Ishikawa (cell line): ENCODE measurements at regions not wholly inside any gene's neighbourhood (a gene's known extent, or its start where the extent isn't known, plus 50 kb on each side); places are given as distances from the start of the nearest gene placed in this dataset.

Source experiments
- CEBPB ChIP-seq: IDR thresholded peaks from 2 replicates; pipeline ENCODE4 v1.6.1; 2012
- CREB1 ChIP-seq: IDR thresholded peaks from 2 replicates; pipeline ENCODE4 v1.6.1; 2012; ENCODE audit warnings: low read depth
- EGR1 ChIP-seq: IDR thresholded peaks from 2 replicates; pipeline ENCODE4 v1.6.1; 2012
- EP300 ChIP-seq: IDR thresholded peaks from 2 replicates; pipeline ENCODE4 v1.6.1; 2012; ENCODE audit warnings: borderline replicate concordance
- FOXM1 ChIP-seq: IDR thresholded peaks from 2 replicates; pipeline ENCODE4 v1.6.1; 2012; ENCODE audit warnings: low read depth, borderline replicate concordance
- NFIC ChIP-seq: IDR thresholded peaks from 2 replicates; pipeline ENCODE4 v1.6.1; 2012
- RAD21 ChIP-seq: IDR thresholded peaks from 2 replicates; pipeline ENCODE4 v1.6.1; 2012; ENCODE audit warnings: low read depth
- TAF1 ChIP-seq: IDR thresholded peaks from 2 replicates; pipeline ENCODE4 v1.6.1; 2012; ENCODE audit warnings: low read depth, mild to moderate bottlenecking
- TCF12 ChIP-seq: IDR thresholded peaks from 2 replicates; pipeline ENCODE4 v1.6.1; 2012; ENCODE audit warnings: low read depth
- TEAD4 ChIP-seq: IDR thresholded peaks from 2 replicates; pipeline ENCODE4 v1.6.1; 2012
- YY1 ChIP-seq: IDR thresholded peaks from 2 replicates; pipeline ENCODE4 v1.6.1; 2012; ENCODE audit warnings: low read depth
- ZBTB7A ChIP-seq: IDR thresholded peaks from 2 replicates; pipeline ENCODE4 v1.6.1; 2012; ENCODE audit warnings: low read depth
- TF ChIP-seq, protein P1 (sequence below): IDR thresholded peaks from 2 replicates; pipeline ENCODE4 v1.6.1; 2012
- TF ChIP-seq, protein P2 (sequence below): IDR thresholded peaks from 2 replicates; pipeline ENCODE4 v1.6.1; 2012
- TF ChIP-seq, protein P3 (sequence below): IDR thresholded peaks from 2 replicates; pipeline ENCODE4 v1.6.1; 2012; ENCODE audit warnings: low read depth, mild to moderate bottlenecking

GRCh38 chr12:124658806-124659402 is 91.5 kb upstream of the NCOR2 start:
- TF ChIP-seq, protein P1, sequence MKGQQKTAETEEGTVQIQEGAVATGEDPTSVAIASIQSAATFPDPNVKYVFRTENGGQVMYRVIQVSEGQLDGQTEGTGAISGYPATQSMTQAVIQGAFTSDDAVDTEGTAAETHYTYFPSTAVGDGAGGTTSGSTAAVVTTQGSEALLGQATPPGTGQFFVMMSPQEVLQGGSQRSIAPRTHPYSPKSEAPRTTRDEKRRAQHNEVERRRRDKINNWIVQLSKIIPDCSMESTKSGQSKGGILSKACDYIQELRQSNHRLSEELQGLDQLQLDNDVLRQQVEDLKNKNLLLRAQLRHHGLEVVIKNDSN: no peak
- no peak for TF ChIP-seq EGR1
- TF ChIP-seq, protein P2, sequence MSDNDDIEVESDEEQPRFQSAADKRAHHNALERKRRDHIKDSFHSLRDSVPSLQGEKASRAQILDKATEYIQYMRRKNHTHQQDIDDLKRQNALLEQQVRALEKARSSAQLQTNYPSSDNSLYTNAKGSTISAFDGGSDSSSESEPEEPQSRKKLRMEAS: no peak
- TF ChIP-seq RAD21: no peak
- no peak for TF ChIP-seq YY1
- TF ChIP-seq TCF12: no peak
- TF ChIP-seq EP300: no peak
- TF ChIP-seq CEBPB: no peak
- no peak for TF ChIP-seq TAF1
- TF ChIP-seq, protein P3, sequence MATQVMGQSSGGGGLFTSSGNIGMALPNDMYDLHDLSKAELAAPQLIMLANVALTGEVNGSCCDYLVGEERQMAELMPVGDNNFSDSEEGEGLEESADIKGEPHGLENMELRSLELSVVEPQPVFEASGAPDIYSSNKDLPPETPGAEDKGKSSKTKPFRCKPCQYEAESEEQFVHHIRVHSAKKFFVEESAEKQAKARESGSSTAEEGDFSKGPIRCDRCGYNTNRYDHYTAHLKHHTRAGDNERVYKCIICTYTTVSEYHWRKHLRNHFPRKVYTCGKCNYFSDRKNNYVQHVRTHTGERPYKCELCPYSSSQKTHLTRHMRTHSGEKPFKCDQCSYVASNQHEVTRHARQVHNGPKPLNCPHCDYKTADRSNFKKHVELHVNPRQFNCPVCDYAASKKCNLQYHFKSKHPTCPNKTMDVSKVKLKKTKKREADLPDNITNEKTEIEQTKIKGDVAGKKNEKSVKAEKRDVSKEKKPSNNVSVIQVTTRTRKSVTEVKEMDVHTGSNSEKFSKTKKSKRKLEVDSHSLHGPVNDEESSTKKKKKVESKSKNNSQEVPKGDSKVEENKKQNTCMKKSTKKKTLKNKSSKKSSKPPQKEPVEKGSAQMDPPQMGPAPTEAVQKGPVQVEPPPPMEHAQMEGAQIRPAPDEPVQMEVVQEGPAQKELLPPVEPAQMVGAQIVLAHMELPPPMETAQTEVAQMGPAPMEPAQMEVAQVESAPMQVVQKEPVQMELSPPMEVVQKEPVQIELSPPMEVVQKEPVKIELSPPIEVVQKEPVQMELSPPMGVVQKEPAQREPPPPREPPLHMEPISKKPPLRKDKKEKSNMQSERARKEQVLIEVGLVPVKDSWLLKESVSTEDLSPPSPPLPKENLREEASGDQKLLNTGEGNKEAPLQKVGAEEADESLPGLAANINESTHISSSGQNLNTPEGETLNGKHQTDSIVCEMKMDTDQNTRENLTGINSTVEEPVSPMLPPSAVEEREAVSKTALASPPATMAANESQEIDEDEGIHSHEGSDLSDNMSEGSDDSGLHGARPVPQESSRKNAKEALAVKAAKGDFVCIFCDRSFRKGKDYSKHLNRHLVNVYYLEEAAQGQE: no peak
- TF ChIP-seq FOXM1: no peak
- TF ChIP-seq CREB1: no peak
- TF ChIP-seq NFIC: no peak
- no peak for TF ChIP-seq ZBTB7A
- no peak for TF ChIP-seq TEAD4

DNA sequence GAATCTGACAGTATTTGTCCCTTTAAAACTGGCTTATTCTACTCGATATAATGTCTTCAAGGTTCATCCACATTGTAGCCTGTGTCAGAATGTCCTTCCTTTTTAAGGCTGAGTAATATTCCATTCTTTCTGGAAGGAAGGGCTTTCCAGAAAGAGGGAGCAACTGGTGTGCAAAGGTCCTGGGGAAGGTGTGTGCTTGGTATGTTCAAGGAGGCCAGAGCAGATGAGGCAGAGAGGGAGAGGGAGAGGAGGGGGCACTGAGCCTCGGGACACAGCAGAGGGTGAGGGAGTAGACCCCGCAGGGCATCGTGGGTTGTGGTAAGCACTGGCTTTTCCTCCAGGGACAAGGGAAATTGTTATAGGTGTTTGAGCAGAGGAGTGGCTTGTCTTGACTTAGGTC is 90.9 kb upstream of the NCOR2 start:
- no peak for TF ChIP-seq CREB1
- TF ChIP-seq, protein P3: no peak
- TF ChIP-seq, protein P2: no peak
- no peak for TF ChIP-seq CEBPB
- TF ChIP-seq RAD21: no peak
- no peak for TF ChIP-seq TAF1
- TF ChIP-seq FOXM1: no peak
- no peak for TF ChIP-seq TCF12
- TF ChIP-seq NFIC: no peak
- TF ChIP-seq EP300: no peak
- TF ChIP-seq ZBTB7A: no peak
- TF ChIP-seq, protein P1: no peak
- no peak for TF ChIP-seq YY1

DNA sequence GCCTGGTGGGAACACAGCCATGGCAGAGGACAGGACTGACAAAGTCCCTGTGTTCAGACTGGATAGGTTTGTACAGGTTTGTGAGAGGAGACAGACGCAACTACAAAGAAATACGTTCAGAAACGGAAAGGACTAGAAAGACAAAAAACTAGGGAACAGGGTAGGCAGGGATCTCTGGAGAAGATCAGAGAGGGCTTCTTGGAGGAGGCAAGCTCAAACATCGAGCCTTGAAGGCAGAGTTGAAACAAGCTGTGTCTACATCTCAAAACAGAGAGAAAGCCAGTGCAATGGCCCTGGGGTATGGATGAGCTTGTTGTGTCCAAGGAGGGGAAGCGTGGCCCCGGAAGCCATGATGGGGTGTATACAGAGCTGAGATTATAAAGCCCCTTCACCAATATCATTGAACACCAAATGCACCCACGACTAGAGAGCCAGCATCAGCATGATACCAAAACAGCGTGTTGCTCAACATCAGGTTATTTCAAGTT is 89.6 kb upstream of the NCOR2 start:
- TF ChIP-seq RAD21 (no peak), CREB1 (no peak), EP300 (no peak), CEBPB (no peak), TCF12 (no peak), ZBTB7A (no peak), TEAD4 (no peak), FOXM1 (no peak), EGR1 (no peak), NFIC (no peak)
- TF ChIP-seq, protein P2: no peak
- TF ChIP-seq, protein P3: no peak
